Activated T-cell treated with anti-CD3 and anti-CD28 coated beads, Interleukin-2, amount 50 U/mL, for 1 hour (primary cell): ENCODE measurements at regions not wholly inside any gene's neighbourhood (a gene's known extent, or its start where the extent isn't known, plus 50 kb on each side); places are given as distances from the start of the nearest gene placed in this dataset.
A peak's percentile ranks its signal among the peaks of the same experiment; 100 is the strongest.
"Not testable (repeated sequence)": the region's sequence is repeated elsewhere in the genome, so short reads cannot be mapped to it uniquely, and the experiment has no call there.

Experiments used
- DNase-seq: peaks from one replicate; pipeline ENCODE4 v3.0.0-alpha.2; 2020

DNA sequence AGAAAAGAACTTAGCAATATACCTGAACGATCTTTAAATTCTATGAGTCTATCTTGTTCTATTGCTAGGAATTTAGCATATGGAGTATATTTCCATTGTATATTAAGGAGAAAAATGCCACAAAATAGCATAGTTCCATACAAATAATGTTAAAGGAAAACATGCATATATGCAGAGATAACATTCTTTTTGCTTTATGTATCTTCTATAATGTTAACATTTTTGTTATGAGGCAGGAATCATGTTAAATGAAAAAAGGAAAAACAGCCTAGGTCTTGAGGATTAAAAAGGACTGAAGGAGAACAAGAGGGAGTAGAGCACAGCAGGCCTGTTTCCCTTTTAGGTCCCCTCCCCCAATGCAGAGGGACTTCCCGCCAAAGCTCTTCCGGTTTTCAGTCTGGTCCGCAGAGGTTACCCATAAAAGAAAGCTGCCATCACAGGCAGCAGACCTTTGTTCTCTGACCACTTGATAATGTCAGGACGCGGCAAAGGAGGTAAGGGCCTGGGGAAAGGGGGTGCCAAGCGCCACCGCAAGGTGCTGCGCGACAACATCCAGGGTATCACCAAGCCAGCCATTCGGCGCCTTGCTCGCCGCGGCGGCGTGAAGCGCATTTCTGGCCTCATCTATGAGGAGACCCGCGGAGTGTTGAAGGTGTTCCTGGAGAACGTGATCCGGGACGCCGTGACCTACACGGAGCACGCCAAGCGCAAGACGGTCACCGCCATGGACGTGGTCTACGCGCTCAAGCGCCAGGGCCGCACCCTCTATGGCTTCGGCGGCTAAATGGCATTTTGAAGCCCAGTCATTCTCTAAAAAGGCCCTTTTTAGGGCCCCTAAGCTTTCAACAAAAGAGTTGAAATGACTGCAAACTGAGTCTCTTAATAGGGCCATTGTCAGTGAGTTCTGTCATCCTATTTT is 108.4 kb upstream of the PRSS16 start:
- DNase-seq, result peak; percentile 75

DNA sequence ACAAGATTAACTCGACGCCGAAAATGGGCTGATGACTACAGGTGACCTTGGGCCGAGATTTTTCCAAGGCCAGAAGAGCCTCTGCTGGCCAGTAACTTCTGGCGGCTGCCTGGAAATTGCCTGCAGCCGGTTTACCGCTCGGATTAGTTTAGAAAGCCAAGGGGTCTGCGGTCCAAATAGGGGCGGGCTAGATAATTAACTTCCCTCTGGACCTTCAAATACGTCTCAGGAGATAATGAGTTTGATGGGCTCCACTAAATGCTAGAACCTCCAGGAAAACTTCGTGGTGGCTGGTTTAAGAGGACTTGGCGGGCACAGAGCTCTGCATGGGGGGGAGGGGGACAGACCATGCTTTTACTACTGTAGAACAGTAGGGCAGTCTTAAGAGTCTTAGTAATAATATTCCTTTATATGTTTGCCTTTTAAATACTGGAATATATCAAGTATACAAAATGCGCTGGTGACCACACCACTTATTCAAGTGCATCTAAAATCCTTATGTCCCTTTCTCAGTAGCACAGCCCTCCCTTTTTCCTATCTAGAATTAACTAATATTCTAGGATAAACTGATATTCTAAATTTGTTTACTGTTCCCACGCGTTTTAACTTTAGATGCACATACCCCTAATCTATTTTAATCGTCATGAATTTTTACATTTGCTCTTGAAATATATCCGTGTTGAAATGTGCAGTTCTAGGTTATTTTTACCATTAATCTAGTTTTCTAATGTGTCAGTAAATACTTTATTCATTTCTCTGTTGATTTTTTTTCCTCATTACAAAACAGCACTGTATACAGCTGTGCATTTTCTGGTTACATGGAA is 107.5 kb upstream of the PRSS16 start:
- no peak for DNase-seq

DNA sequence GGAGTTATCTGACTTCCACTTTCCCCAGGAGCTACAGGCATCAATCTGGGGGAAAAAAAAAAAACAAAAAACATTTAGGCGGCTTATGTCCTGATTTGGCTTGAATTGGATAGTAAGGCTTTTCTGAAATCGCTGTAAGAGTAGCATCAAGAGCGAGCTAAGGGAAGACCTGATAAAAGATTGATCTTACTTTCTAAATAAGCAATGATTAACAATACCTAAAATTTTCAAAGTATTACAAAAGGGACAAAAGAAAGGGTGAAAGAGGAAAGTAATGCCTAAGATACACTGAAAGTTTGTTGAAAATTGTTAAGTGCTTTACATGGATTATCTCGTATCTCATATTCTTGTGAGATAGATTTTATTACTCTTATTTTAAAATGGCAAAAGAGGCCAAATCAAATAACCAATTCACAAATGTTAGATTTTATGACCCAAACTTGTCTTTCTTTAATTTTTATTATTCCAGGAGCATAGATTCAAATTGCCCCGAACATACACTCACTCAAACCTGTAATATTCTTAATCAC is 106.4 kb upstream of the PRSS16 start:
- DNase-seq, result no peak

DNA sequence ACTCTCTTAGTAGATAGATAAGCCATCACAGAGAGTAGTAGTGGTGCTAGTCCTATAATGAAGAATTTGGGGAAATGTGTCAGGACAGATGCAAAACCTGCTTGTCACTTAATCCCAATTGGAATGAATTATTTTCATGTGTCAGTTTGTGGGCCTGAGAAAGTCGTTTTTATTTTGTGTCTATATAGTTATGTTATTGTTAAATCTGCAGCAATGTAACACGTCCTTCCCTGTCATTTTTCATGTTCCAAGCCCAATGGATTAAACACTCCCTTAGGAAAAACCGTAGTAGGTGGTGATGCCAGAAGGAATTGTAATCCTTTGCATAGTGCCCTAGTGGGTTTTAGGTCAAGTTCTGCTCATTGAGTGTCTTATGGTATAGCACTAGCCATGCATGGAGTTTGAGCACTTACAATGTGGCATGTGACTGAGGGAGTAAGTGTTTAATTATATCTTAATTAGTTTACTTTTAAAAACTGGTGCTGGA is 105.9 kb upstream of the PRSS16 start:
- no peak for DNase-seq

DNA sequence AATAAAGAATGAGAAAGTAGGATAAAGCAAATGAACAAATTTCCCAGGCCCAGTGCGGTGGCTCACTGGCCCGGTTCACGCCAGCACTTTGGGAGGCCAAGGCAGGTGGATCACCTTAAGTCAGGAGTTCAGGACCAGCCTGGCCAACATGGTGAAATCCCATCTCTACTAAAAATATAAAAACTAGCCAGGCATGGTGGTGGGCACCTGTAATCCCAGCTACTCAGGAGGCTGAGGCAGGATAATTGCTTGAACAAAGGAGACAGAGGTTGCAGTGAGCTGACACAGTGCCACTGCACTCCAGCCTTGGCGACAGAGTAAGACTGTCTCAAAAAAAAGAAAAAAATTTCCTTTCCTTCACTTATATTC is 104.5 kb upstream of the PRSS16 start:
- DNase-seq, result not testable (repeated sequence)

DNA sequence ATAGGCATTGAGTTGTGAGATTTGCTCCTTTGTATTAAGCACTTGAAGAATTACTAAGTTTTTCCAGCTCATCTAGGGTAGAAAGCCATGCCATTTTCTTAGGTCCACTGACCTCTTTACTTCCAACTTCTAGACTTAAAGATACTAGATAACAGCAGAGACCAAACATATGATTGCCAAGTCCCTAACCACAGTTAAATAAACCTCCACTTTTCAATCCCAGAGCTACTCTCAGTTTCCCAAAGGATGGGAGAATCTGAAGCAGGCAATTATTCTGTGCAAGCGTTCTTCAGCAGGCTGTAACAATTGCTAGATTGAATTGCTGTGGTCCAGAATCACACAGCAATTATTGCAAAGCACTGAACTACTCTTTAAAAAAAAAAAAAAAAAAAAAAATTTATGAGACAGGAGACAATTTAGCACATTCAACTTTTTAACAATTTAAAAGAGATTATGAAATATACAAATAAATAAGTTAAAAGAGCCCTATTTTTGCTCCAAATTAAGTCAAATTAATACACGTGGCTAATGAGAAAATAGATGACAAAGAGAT is 104.0 kb upstream of the PRSS16 start:
- no peak for DNase-seq

DNA sequence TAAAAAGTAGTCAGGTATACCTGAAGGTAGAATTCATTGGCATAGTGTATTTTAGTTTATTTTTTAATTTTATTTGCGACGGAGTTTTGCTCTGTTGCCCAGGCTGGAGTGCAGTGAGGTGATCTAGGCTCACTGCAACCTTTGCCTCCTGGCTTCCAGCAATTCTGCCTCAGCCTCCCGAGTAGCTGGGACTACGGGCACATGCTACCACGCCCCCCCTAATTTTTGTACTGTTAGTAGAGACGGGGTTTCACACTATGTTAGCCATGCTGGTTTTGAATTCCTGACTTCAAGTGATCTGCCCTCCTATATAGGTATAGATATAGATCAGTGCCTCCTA is 102.8 kb upstream of the PRSS16 start:
- no peak for DNase-seq

DNA sequence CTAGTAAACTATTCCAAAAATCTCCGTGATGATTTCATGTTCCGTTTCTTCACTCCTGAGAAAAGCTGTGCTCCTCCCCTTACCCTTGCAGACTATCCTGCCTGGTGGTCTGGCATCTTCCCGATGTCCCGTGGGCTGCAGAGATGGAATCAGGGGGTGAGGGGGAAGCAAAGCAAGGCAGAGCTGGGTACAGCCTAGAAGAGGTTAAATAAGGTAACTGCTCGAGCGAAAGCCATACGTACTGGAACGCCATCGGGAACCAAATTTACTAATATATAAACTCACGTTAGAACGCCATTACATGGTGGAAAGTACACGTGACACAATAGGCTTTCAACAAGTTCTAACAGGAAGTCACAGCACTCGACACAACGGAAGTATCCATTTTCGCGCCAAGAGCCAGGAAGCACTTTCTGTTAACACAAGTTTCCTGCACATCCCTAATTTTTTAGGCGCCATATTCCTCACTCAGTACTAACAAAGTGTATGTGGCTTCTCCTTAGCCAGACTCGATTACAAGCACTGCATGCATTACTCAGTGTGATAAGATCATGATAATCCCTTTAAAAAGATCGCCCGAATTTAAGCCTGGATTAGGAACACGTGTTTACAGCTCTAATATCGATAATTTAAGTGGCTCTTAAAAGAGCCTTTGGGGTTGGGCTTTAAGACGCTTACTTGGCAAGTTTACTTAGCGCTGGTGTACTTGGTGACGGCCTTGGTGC is 101.6 kb upstream of the PRSS16 start:
- DNase-seq, result peak; percentile 53

DNA sequence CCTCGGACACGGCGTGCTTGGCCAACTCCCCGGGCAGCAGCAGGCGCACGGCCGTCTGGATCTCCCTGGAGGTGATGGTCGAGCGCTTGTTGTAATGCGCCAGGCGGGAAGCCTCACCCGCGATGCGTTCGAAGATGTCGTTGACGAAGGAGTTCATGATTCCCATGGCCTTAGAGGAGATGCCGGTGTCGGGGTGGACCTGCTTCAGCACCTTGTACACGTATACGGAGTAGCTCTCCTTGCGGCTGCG is 101.1 kb upstream of the PRSS16 start:
- DNase-seq, result not testable (repeated sequence)

DNA sequence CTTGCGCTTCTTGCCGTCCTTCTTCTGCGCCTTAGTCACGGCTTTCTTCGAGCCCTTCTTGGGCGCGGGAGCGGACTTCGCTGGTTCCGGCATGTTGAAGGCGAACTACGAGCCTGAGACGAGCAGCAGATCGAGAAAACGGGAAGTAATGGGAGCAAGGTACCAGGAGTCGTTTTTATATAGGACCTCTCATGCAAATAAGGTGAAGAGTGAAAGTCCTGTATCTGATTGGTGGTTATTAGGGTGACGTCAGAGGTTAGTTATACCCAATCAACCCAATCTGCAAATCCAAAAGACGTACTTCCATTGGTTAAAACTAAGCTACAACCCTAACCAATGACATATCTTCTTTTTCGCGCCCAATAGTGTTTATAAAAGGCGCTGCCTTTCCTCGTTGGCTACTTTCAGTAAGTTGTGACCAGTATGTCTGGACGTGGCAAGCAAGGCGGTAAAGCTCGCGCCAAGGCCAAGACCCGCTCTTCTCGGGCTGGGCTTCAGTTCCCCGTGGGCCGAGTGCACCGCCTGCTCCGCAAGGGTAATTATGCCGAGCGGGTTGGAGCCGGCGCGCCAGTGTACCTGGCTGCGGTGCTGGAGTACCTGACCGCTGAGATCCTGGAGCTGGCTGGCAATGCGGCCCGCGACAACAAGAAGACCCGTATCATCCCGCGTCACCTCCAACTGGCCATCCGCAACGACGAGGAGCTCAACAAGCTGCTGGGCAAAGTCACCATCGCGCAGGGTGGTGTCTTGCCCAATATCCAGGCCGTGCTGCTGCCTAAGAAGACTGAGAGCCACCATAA is 100.6 kb upstream of the PRSS16 start:
- DNase-seq, result peak; percentile 83

DNA sequence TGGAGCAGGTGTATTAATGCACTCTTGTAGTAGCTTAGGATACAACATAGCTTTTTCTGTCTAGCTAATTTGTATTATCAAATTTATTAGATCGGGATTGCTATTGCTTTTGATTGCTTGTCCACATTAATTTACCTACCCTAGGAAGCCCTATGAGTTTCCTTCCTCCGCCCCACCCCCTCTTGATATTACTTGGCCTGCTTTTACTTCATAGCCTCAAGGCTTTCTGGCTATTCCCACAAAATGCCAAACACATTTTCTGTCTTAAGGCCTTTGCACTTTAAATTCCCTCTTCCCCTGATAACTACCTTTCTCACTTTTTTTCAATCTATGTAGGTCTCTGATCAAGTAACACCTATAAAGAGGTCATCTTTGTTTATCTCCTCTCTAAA is 99.1 kb upstream of the PRSS16 start:
- DNase-seq, result no peak

DNA sequence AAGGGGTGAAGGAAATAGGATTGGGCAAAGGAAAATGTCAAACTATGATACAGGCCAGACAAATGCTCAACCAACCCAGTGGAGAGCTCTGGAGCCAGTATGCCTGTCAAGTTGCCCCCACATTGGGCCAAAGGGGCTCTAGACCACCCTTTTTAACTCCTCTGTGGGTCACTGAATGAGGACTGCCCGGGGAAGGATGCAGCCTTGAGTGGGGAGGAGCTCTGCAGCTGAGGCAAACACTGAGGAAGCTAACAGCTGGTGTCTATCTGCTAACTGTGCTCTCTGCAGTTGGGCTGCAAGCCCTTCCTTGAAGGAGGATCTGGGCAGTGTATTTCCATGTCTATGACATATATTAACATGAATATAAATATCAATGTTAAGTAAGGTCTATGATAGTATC is 98.4 kb upstream of the PRSS16 start:
- no peak for DNase-seq

DNA sequence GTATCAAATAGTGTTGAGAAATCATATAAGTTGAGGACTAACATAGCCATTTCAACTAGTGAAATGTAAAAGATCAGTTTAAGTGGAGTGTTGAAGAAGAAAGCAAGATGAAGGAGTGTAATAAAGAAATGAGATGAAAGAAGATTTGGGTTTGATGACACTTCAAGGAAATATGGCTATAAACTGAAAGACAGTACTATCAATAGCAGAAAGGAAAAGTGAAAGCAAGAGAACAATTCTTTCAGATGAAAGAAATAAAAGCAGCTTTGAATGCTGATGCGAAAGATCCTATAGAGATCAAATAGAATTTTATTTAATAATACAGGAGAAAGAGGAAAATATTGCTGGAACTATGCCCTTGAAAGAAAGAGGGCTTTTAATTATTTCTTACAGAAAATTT is 92.8 kb upstream of the PRSS16 start:
- DNase-seq, result no peak

DNA sequence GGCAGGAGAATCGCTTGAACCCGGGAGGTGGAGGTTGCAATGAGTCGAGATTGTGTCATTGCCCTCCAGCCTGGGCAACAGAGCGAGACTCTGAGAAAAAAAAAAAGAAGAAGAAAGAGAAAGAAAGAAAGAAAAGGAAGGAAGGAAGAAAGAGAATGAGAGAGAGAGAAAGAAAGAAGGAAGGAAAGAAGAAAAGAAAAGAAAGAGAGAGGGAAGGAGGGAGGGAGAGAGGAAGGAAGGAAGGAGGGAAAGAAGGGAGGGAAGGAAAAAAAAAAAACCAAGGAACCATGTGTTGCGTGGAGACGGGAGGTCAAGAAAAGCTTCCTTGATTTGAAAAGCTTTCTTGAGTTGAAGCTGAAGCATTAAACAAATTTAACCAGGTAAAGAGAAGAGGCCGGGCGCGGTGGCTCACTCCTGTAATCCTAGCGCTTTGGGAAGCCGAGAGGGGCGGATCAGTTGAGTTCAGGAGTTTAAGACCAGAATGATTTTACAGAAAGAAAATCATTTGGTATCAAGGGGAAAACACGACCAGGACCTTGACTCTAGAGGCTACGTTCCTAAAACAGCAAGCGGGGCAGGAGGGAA is 90.5 kb upstream of the PRSS16 start:
- no peak for DNase-seq

DNA sequence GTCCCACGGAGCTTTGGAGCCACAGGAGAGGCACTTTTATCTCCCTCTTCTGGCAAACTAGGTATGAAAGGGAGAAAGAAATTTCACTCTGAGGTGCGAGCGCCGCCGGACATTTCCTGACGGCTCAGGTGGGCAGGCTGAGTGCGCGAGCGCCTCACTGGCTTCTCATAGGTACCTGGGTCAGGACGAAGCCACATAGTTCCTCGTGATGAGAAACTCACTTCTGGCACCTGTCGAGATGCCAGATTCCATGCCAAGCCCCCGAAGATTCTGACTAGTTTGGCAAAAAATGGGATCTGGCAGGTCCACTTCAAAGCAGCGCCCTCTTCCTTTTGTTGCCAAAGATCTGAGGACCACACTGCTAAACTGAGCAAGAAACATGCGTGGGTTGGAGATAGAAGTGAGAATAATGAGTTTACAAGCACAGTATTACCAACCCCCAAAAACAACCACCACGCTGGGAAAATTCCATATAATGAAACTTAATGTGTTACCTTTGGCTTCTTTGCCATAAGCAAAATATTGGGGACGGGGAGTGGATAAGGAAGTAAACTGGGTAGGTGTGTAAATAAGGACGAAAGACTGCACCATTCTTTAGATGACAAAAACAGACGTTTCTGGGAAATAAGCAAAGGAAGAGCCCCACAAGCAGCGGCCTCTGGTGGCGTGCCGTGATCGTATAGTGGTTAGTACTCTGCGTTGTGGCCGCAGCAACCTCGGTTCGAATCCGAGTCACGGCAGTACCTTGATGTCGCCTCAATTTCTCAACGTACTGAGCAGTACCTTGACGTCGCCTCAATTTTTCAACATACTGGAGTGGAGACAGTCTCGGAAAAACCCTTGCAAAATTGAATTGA is 89.8 kb upstream of the PRSS16 start:
- DNase-seq, result peak; percentile 88

DNA sequence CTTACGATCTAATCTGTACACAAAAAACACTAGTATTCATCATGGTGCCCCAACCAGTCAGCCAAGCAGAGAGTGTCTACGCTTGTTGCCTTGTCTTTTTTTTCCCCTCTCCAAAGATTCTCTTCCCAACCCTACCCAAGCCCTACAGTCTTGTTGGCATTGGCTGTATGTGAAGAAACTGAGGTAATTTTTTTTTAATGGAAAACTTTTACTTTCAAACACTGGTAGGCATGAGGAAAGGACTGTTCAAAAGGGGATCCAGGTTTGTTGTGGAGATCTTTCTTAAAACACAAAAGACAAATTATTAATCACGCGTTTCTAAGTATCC is 89.2 kb upstream of the PRSS16 start:
- no peak for DNase-seq

DNA sequence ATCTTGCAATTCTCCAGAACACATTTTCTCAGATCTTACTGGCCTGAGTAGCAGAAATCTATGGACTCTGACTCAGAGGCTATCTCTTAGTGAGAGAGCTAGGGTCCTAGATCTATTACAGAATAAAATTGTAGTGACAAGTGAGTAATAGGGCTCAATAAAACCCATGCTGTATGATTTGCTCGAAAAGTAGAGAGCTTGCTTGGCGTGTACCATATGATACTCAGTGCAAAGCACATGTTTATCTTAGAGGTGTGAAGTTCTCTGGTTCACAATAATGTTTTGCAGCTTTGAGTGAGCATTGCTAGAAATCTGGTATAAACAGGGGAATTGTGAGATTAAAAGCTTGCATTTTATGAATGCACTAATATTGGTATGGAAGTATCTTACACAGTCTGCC is 87.8 kb upstream of the PRSS16 start:
- no peak for DNase-seq

DNA sequence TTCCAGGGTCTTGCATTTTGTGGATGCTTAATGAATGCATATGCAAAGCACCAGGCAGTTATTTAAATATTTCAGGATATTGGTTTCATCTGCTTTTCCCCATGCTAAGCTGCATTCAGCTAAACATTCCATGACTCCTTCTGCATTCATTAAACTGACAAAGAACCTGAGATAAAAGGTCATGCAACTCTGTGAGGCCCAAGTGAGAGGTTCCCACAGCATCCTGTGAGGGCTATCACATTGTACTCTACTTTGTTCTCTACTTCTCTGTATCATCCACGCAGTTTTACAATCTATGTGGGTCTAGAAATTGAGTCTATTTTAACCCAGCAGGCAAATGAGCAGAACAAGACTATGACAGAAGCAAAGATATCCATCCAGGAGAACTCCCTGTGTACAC is 86.4 kb upstream of the PRSS16 start:
- no peak for DNase-seq

DNA sequence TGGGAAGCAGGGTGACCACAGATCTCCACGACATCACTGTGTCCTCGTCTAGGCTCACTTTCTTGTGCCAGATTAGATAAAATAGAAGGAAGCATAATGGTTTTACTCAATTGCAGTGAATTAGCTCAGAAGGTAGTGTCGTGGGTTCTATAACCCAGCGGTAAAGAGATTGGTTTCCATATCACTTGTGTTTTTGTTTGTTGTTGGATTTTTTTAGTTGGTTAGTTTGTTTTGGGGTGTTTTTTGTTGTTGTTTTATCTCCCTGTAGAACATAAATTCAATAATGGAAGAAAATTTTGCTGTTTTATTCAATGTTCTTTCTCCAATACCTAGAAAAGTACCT is 85.9 kb upstream of the PRSS16 start:
- DNase-seq, result no peak

DNA sequence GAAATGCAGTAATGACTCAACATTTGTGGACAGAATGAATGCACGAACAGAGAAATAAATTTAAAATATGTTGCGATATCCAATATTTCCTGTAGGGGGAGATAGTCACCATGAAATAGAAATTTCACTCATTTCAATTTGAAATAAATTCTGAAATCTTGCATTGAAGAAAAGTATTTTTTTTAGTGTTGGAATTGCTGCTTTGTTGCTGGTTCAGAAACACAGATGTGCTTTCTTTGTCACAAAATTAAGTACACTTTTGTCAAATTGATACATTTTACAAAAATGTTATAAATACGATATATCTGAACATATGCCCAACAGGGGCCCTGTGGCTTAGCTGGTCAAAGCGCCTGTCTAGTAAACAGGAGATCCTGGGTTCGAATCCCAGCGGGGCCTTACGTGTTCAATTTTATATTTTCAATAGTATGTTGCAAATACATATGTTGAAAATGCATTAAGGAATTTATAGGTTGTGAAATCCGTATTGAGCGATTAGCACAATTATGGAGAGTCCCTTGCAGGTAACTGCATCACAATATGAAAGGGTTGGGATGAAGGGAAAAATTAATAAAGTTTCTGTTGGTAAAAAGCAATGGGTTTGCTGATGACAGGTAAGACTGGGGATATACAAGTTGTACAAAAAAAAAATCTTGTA is 85.4 kb upstream of the PRSS16 start:
- no peak for DNase-seq

DNA sequence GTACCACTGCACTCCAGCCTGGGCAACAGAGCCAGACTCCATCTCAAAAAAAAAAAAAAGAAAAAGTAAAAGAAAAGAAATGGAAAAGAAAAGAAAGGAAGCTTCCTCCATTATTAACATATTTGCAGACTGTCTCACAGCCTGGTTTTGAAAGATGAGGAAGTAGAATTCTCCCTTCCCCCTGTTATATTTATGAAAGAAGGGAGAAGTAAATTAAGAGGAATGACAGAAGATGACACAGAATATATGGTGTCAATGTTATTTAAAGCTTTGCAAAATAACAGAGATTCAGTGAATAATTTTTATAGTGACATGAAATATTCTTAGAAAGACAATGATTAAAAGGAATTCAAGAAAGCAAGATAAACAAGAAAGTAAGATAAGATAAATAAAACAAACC is 83.7 kb upstream of the PRSS16 start:
- no peak for DNase-seq
